ENCODE measurements at regions not wholly inside any gene's neighbourhood (a gene's known extent, or its start where the extent isn't known, plus 50 kb on each side); places are given as distances from the start of the nearest gene placed in this dataset.

- Histone ChIP-seq H3K9me3 (replicated peaks in 1 of 11) (no peaks in the 10 kb centered on the region), H3K9ac (no peak overlapping the region)
- TF ChIP-seq Cebpa-rat (IDR thresholded peaks at IDR 0.05) = no peak
Observed at GRCh38 chr1:39094685-39095084, 68.5 kb downstream of the NDUFS5 start.

GRCh38 chr1:39098546-39099250, 72.5 kb downstream of the NDUFS5 start:
- H3K27ac ChIP-seq = peak overlapping the region in 8 of 11 experiments; percentile 21 to 61 (median 31); a peak in 11 of 22 replicates
- H3K9me3 ChIP-seq (replicated peaks in 1 of 11) = no peaks in the 10 kb centered on the region
- peak overlapping the region; percentile 31 to 73 (median 56) for H3K4me2 ChIP-seq
- no peak overlapping the region for H3K4me3 ChIP-seq
- H3K27me3 ChIP-seq = no peaks in the 10 kb centered on the region
- no peaks in the 10 kb centered on the region for H3K36me3 ChIP-seq
- peaks cover 0 to 5% (median 0%) of the 10 kb centered on the region in 11 experiments; a peak in 3 of 22 replicates for H4K20me1 ChIP-seq
- TF ChIP-seq Cebpa-rat (IDR thresholded peaks at IDR 0.05) = no peak
- peak overlapping the region in 3 of 11 experiments; percentile 2 to 21 (median 5); a peak in 2 of 22 replicates for H3K9ac ChIP-seq
- H3K4me1 ChIP-seq = peaks cover 33 to 51% (median 38%) of the 10 kb centered on the region in 10 experiments

More at GRCh38 chr1:39094685-39095084, 68.5 kb downstream of the NDUFS5 start:
- Histone ChIP-seq H4K20me1 (no peaks in the 10 kb centered on the region), H3K27me3 (no peaks in the 10 kb centered on the region), H3K27ac (no peak overlapping the region), H3K36me3 (no peaks in the 10 kb centered on the region), H3K4me3 (no peak overlapping the region), H3K4me2 (no peak overlapping the region), H3K4me1 (peaks cover 45 to 61% (median 53%) of the 10 kb centered on the region in 10 experiments)

- no peak; a peak in 1 of 22 replicates for TF ChIP-seq Cebpa-rat (IDR thresholded peaks at IDR 0.05)
- no peaks in the 10 kb centered on the region for H3K27me3 ChIP-seq
- no peaks in the 10 kb centered on the region for H3K36me3 ChIP-seq
- no peaks in the 10 kb centered on the region for H3K9me3 ChIP-seq (replicated peaks in 1 of 11)
- peaks cover 4 to 24% (median 15%) of the 10 kb centered on the region in 11 experiments; a peak in 20 of 22 replicates for H4K20me1 ChIP-seq
- peak overlapping the region; percentile 8 to 100 (median 90); a peak in 17 of 20 replicates for H3K4me3 ChIP-seq
- H3K4me1 ChIP-seq = peaks cover 53 to 67% (median 58%) of the 10 kb centered on the region in 10 experiments
- H3K27ac ChIP-seq = peak overlapping the region; percentile 74 to 93 (median 90); a peak in 21 of 22 replicates
- peak overlapping the region; percentile 89 to 96 (median 95); a peak in 21 of 22 replicates for H3K9ac ChIP-seq
- peak overlapping the region; percentile 89 to 99 (median 95) for H3K4me2 ChIP-seq
Observed at GRCh38 chr1:39102537-39103327, 76.6 kb downstream of the NDUFS5 start.

GRCh38 chr1:39103328-39104157, 77.4 kb downstream of the NDUFS5 start:
- peak overlapping the region; percentile 88 to 100 (median 96); a peak in 18 of 20 replicates for H3K4me3 ChIP-seq
- H4K20me1 ChIP-seq = peaks cover 12 to 32% (median 23%) of the 10 kb centered on the region in 11 experiments; a peak in 20 of 22 replicates
- no peaks in the 10 kb centered on the region for H3K9me3 ChIP-seq (replicated peaks in 1 of 11)
- H3K4me2 ChIP-seq = peak overlapping the region; percentile 89 to 99 (median 95)
- peak overlapping the region; percentile 89 to 96 (median 95); a peak in 21 of 22 replicates for H3K9ac ChIP-seq
- H3K4me1 ChIP-seq = peaks cover 53 to 67% (median 58%) of the 10 kb centered on the region in 10 experiments
- H3K27ac ChIP-seq = peak overlapping the region; percentile 74 to 93 (median 90); a peak in 21 of 22 replicates
- TF ChIP-seq Cebpa-rat (IDR thresholded peaks at IDR 0.05) = no peak
- no peaks in the 10 kb centered on the region for H3K27me3 ChIP-seq
- no peaks in the 10 kb centered on the region for H3K36me3 ChIP-seq

- H3K9ac ChIP-seq = peak overlapping the region; percentile 89 to 96 (median 95)
- H3K4me2 ChIP-seq = peak overlapping the region; percentile 89 to 99 (median 95)
- no peaks in the 10 kb centered on the region for H3K27me3 ChIP-seq
- no peak for TF ChIP-seq Cebpa-rat (IDR thresholded peaks at IDR 0.05)
- H3K4me3 ChIP-seq = peak overlapping the region; percentile 88 to 100 (median 96)
- H3K36me3 ChIP-seq = no peaks in the 10 kb centered on the region
- no peaks in the 10 kb centered on the region for H3K9me3 ChIP-seq (replicated peaks in 1 of 11)
- peaks cover 17 to 41% (median 32%) of the 10 kb centered on the region in 11 experiments; a peak in 20 of 22 replicates for H4K20me1 ChIP-seq
- H3K4me1 ChIP-seq = peaks cover 48 to 67% (median 57%) of the 10 kb centered on the region in 10 experiments
- H3K27ac ChIP-seq = peak overlapping the region; percentile 74 to 93 (median 90)
Observed at GRCh38 chr1:39104158-39105060, 78.3 kb downstream of the NDUFS5 start.

- peaks cover 49 to 71% (median 60%) of the 10 kb centered on the region in 10 experiments for H3K4me1 ChIP-seq
Observed at GRCh38 chr1:39105061-39105840, 79.1 kb downstream of the NDUFS5 start.

More at GRCh38 chr1:39105061-39105840, 79.1 kb downstream of the NDUFS5 start:
- no peaks in the 10 kb centered on the region for H3K9me3 ChIP-seq (replicated peaks in 1 of 11)
- peak overlapping the region; percentile 89 to 96 (median 95) for H3K9ac ChIP-seq
- peak overlapping the region; percentile 88 to 100 (median 96) for H3K4me3 ChIP-seq
- H3K27me3 ChIP-seq = no peaks in the 10 kb centered on the region
- no peak for TF ChIP-seq Cebpa-rat (IDR thresholded peaks at IDR 0.05)
- peak overlapping the region; percentile 74 to 93 (median 90) for H3K27ac ChIP-seq
- peaks cover 19 to 45% (median 38%) of the 10 kb centered on the region in 11 experiments; a peak in 20 of 22 replicates for H4K20me1 ChIP-seq
- no peaks in the 10 kb centered on the region for H3K36me3 ChIP-seq
- peak overlapping the region; percentile 89 to 99 (median 95) for H3K4me2 ChIP-seq
